ENCODE measurements at regions not wholly inside any gene's neighbourhood (a gene's known extent, or its start where the extent isn't known, plus 50 kb on each side); places are given as distances from the start of the nearest gene placed in this dataset.

DNA sequence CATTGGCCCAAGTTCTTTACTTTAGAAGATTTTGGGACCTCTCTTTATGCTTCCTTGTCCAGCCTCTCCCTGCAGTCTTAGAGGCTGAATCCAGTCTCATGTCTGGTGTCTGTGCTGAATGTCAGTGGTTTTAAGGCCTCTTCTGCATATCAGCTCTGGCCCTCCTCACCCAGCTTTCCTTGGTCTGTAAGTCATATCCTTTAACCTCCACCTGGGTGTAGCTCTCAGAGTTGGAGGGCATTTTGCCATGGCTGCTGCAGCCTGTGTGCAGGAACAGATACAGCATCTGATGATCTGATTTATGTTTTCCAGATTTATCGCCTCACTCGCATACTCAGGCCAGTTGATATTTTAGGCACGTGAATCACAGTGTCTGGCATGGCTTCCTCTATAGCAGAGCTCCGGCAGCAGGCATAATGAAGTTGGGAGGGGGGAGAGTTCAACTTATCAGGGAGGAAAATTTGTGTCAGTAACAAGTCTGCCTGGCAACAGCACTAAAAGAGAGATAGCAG, 335.0 kb downstream of the PCNX1 start:
- in situ Hi-C loops (cut with HindIII; ENCODE audit: low pct_ligation_motif_present, low sequenced_read_pairs) = no loop called here
- TF ChIP-seq, protein P1, sequence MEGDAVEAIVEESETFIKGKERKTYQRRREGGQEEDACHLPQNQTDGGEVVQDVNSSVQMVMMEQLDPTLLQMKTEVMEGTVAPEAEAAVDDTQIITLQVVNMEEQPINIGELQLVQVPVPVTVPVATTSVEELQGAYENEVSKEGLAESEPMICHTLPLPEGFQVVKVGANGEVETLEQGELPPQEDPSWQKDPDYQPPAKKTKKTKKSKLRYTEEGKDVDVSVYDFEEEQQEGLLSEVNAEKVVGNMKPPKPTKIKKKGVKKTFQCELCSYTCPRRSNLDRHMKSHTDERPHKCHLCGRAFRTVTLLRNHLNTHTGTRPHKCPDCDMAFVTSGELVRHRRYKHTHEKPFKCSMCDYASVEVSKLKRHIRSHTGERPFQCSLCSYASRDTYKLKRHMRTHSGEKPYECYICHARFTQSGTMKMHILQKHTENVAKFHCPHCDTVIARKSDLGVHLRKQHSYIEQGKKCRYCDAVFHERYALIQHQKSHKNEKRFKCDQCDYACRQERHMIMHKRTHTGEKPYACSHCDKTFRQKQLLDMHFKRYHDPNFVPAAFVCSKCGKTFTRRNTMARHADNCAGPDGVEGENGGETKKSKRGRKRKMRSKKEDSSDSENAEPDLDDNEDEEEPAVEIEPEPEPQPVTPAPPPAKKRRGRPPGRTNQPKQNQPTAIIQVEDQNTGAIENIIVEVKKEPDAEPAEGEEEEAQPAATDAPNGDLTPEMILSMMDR (IDR thresholded peaks at IDR 0.05; ENCODE audit: low read depth, low read length, missing control alignments) = no peak
- peak; percentile 31 for DNase-seq
- Histone ChIP-seq H3K27ac (peak overlapping the region; percentile 20), H3K36me3 (replicated peaks) (no peaks in the 10 kb centered on the region), H3K27me3 (replicated peaks) (no peaks in the 10 kb centered on the region), H3K4me3 (ENCODE audit: low read depth, low read length) (no peak overlapping the region)

DNA sequence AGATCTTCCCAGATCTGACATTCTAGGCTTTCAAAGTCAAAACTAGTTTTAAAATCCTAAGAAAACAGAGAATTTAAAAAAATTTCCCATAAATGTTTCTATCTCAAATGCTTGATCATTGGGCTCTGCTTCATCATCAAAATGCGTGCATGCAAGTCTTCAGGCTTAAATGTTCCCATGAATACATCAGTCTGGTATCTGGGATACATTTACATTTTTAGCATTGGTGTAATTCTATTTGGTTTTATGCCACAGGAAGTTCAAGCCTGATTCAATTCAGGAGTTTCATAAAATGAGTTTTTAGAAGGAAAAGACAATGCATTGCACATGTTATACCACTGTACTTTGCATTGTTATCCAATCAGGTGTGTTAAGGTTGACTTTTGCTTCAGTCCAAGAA, 336.4 kb downstream of the PCNX1 start:
- no peak overlapping the region for H3K4me3 ChIP-seq (ENCODE audit: low read depth, low read length)
- no peaks in the 10 kb centered on the region for H3K36me3 ChIP-seq (replicated peaks)
- peak overlapping the region; percentile 72 for H3K27ac ChIP-seq
- no peaks in the 10 kb centered on the region for H3K27me3 ChIP-seq (replicated peaks)
- in situ Hi-C loops (cut with HindIII; ENCODE audit: low pct_ligation_motif_present, low sequenced_read_pairs) = no loop called here
- peak; percentile 55 for DNase-seq
- TF ChIP-seq, protein P1 (IDR thresholded peaks at IDR 0.05; ENCODE audit: low read depth, low read length, missing control alignments) = no peak

DNA sequence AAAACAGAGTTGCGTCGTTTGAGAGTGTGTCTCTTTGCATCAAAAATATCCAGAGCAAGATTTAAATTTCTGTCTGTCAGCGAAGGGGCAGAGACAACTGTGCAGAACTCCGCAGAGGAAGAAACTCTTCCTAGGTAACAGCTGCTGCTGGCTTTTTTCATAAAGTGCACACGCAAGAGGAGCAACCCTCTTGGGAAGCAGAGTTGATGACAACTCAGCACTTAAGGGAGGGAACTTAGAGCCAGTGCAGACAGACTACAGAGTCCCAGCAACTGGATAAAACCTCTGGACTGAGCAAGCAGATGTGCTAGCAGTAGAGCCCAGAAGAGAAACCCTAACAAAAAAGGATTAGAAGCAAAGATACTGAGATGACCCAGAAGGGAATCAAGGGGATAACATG, 337.1 kb downstream of the PCNX1 start:
- no peak overlapping the region for H3K4me3 ChIP-seq (ENCODE audit: low read depth, low read length)
- peak overlapping the region; percentile 59 for H3K27ac ChIP-seq
- no peak for DNase-seq
- H3K27me3 ChIP-seq (replicated peaks) = no peaks in the 10 kb centered on the region
- no peaks in the 10 kb centered on the region for H3K36me3 ChIP-seq (replicated peaks)
- in situ Hi-C loops (cut with HindIII; ENCODE audit: low pct_ligation_motif_present, low sequenced_read_pairs) = no loop called here
- TF ChIP-seq, protein P1 (IDR thresholded peaks at IDR 0.05; ENCODE audit: low read depth, low read length, missing control alignments) = no peak

- no peaks in the 10 kb centered on the region for H3K27me3 ChIP-seq (replicated peaks)
- TF ChIP-seq, protein P1 (IDR thresholded peaks at IDR 0.05; ENCODE audit: low read depth, low read length, missing control alignments) = no peak
- in situ Hi-C loops (cut with HindIII; ENCODE audit: low pct_ligation_motif_present, low sequenced_read_pairs) = no loop called here
- DNase-seq = no peak
- H3K36me3 ChIP-seq (replicated peaks) = no peaks in the 10 kb centered on the region
- no peak overlapping the region for H3K27ac ChIP-seq
- H3K4me3 ChIP-seq (ENCODE audit: low read depth, low read length) = no peak overlapping the region
Observed at GRCh38 chr14:71245659-71246361, 338.6 kb downstream of the PCNX1 start.

- TF ChIP-seq, protein P1 (IDR thresholded peaks at IDR 0.05; ENCODE audit: low read depth, low read length, missing control alignments) = no peak
- Histone ChIP-seq H3K27me3 (replicated peaks) (no peaks in the 10 kb centered on the region), H3K4me3 (ENCODE audit: low read depth, low read length) (no peak overlapping the region), H3K27ac (no peak overlapping the region), H3K36me3 (replicated peaks) (no peaks in the 10 kb centered on the region)
- DNase-seq = no peak
- in situ Hi-C loops (cut with HindIII; ENCODE audit: low pct_ligation_motif_present, low sequenced_read_pairs) = no loop called here
Observed at GRCh38 chr14:71246539-71246938, 339.3 kb downstream of the PCNX1 start.

DNA sequence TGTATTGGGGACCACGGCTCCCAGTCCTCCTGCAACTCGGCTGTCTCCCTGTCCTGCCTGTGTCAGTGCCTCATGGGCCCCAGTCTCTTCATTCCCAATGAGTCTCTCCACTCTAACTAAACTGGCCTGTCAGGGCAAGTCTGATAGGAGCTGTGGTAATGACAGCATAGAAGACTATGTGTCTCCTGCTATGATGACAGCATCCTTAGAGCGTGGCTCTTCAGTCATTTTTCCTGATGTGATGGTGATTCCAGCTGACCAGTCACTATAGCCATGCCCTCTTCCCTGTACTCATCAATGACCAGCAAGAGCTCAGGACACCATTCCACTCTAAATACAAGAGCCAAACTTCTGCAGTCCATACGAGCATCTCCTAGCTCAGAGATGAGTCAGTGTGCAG, 339.8 kb downstream of the PCNX1 start:
- peak; percentile 28 for DNase-seq
- TF ChIP-seq, protein P1 (IDR thresholded peaks at IDR 0.05; ENCODE audit: low read depth, low read length, missing control alignments) = no peak
- H3K36me3 ChIP-seq (replicated peaks) = no peaks in the 10 kb centered on the region
- no peaks in the 10 kb centered on the region for H3K27me3 ChIP-seq (replicated peaks)
- no peak overlapping the region for H3K27ac ChIP-seq
- H3K4me3 ChIP-seq (ENCODE audit: low read depth, low read length) = no peak overlapping the region
- in situ Hi-C loops (cut with HindIII; ENCODE audit: low pct_ligation_motif_present, low sequenced_read_pairs) = no loop called here

Measured in brain microvascular endothelial cell (primary cell).